Epidermal melanocyte (primary cell): ENCODE measurements at regions not wholly inside any gene's neighbourhood (a gene's known extent, or its start where the extent isn't known, plus 50 kb on each side); places are given as distances from the start of the nearest gene placed in this dataset.
"Not testable (repeated sequence)": the region's sequence is repeated elsewhere in the genome, so short reads cannot be mapped to it uniquely, and the experiment has no call there.

Experiments used
- DNase-seq: peaks from one replicate; pipeline ENCODE4 v3.0.0; 2011; ENCODE audit warnings: low spot score; ENCODE audit not compliant: insufficient read length

DNA sequence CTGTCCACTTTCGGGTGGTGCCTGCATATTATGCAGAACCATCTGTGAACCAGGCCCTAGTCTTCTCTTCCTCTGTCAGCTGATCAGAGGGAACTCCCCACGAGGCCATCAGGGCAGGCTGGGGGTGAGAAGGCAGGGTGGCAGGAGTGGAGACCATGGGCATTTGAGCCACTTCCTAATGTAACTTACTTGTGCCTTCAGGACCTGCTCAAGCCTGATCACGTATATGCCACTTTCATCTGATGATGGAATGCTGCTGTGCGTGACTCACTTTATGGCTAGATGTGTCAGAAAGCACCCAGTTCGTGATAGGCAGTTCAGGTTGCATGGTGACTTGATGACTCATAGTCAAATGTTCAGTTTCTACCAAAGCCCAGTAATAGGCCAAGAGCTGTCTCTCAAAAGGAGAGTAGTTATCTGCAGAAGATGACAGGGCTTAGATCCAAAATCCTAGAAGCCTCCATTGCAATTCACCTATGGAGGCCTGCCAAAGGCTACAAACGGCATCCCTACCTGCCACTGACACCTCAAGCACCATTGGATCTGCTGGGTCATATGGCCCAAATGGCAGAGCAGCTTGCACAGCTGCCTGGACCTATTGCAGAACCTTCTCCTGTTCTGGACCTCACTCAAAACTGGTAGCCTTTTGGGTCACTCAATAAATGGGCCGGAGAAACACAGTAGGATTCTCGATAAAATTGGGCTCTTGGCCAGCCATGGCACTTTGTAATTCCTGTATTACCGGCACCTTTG is 197.7 kb upstream of the PROK2 start:
- DNase-seq: not testable (repeated sequence)

DNA sequence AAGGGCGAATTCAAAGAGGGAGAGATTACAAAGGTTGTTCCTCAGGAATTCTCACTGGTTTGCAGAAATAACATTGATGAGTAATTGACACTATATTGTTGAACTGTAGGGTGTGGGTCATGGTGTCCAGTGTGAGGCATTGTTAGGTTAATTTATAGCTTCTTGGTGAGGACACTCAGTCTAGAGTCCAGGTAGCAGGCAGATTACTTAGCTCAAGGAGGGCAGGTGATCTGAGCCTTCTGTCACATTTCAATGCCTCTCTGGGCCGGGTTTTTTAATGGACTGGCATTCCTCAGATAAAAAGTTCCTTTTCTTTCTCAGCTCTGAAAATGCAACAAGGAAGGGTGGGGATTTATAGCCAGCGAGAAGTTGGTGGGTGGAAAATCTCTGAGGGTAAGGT is 194.2 kb upstream of the PROK2 start:
- no peak for DNase-seq

DNA sequence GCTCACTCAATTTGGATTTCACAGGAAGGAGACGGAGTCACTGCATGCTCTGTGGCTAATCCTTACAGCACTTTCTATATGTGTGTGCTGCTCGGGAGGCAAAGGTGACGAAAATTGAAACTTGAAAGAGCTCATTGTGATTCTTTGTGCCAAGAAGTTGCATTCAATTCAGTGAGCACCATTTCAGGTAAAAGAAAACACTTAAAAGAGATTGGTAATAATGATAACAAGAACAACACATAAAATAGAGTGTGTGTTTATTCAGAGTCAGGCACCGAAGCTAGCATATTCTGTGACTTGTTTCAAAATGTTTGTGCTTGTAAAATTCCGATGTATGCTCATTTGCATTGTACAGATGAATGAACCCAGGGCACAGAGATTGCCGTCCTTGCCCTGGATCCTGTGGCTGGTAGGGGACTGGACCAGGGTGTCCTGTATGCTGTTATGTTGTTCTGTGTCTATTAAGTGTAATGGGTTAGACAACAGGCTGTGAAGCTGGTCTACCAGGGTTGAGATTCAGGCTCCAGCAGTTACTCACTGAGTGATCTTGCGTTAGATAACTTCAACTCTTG is 193.3 kb upstream of the PROK2 start:
- DNase-seq: no peak

DNA sequence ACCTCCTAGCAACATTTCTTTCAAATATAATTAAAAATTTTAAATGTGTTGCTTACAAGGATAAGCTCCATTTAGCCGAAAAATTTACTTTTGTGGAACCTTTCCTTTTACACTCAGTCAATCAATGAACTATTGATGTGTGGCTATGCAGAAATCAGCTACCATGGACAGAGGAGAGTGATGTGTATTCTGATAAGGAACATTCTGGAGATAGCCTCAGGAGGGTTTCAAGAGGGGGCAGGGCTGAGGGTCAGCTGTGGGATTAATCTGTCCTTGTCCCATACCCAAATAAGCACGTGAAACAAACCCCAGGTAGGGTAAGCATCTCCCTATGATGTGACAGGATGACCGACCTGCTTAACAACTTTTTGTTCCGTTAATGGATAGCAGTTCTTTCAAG is 192.6 kb upstream of the PROK2 start:
- DNase-seq: no peak

DNA sequence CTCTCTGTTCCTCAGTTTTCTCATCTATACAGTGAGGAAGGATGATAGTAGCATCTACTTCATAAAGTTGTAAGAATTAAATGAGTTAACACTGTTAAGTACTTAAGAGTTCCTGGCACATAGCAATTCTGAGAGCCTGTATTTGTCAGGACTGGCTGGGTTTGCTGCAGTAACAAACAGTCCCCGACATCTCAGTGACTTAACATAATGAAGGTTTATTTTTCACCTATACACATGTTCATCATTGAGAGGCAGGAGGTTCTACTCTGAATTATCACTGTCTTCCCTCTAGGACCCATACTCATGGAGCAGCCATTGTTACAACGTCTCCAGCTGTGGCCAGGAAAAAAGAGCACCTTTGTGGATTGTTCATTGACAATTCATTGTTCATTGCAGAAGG is 190.6 kb upstream of the PROK2 start:
- DNase-seq: no peak

DNA sequence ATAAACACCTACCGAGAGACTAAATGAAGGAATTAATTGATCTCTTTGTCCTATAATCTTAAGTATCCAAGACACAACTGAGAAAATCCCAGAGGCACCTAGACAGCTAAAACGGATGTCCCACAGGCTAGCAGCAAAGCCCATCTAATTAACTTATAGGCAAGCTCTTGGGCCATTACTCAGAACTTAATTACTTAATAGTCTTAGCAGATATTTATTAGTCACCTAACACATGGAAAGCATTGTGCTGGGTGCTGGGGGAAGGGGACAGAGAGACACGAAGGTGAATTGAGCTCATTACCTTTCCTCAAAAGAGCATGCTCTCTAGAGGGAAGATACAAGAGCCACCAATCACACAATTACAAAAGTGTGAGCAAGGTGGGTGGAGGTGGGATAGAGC is 189.8 kb upstream of the PROK2 start:
- DNase-seq: no peak

DNA sequence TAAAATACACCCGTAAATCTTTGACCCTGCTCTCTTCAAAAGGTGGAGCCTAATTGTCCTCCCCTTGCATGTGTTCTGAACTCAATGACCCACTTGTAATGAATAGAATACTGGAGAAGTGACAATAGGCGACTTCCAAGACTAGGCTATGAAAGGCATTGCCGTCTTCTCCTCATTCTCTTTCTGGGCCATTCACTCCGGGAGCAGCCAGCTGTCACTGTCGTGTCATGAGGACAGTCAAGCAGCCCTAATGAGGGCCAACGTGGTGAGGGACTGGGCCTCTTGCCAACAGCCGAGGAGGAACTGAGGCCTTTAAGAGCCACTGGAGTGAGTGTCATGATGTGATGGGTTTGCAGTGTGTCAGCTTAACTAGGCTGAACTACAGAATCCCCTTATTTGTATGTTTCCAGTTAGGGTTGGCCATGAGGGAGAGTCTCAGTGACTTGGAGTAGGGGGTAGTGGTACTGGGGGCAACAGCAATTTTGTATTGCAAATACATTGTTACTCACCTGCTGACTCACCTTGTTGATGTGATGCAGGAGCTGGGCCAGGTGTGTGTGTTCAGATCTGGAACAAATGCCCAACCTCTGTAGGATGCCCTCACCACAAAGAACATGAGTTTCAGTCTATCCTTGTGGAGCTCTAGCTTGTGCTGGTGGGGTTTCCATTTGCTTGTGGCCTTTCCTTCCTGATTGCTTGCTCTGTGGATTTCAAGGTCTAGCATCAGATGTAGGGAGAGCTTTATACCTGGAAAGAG is 188.5 kb upstream of the PROK2 start:
- DNase-seq: no peak

DNA sequence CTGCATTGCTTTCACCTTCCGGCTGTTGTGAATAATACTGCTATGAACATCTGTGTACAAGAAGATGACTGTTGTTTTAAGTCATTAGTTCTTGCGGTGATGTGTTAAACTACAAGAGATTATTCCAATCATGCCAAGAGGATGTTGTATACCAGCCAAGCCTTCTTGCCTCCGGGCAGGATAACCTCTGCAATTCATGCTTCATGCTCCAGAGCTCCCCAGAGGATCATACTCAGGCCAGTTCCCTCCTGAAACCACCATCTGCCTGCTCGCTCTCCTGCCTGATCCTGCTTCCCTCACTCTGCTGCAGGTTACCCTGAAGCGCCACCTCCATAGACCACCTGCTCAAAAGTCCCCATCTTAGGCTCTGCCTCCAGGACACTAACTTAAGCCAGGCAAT is 187.1 kb upstream of the PROK2 start:
- no peak for DNase-seq

DNA sequence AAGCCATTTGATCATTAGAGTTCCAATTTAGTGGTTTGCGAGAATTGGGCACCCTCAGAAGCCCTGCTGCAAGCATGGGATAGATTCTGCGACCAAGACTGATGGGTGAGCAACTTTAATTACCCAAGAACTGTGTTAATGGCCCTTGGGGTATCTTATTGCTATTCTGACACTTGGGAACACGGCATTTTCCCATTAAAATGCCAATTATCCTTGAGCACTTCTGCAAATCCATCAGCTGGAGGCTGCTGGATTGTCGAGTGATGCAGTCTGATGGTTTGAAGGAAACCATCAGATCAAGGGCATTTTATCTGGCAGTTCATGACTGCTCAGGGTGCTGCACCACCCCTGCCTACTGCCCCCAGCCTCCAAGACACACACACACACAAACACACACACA is 183.6 kb upstream of the PROK2 start:
- no peak for DNase-seq

DNA sequence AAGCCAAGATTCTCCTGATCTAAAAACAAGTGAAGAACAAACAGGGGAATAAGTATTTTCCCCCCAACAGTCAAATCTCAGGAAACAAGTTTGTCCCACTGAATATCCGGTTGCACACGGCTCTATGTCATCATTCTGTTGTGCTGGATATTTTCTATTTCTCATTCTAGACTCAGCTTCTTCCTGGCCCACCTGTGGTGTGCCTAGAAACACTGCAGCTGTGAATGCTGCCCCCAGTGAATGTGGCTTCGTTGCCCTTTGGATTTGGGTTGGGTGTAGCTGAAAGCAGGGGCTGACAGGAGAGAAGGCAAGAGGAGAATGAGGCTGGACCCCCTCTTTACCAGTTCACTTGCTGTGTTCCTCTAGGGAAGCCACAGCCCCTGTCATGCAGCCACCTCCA is 181.2 kb upstream of the PROK2 start:
- no peak for DNase-seq

DNA sequence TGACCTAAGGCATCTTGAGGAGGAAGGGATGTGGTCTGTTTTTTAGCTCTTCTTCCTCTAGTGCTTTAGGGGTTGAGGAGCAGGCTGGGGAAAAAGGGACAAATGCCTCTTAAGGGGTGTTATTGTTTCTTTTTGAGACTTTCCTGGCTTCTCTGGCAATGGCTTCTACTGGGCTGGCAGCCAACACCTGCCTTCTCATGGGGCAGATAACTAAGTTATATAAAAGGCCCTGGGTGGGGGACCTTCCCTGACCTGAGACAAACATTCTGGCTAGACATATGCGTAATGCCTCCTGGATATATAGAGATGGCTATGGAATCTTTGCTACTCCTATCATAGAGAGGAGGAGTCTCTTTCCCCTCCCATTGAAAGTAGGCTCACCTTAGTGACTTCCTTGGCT is 179.2 kb upstream of the PROK2 start:
- no peak for DNase-seq

DNA sequence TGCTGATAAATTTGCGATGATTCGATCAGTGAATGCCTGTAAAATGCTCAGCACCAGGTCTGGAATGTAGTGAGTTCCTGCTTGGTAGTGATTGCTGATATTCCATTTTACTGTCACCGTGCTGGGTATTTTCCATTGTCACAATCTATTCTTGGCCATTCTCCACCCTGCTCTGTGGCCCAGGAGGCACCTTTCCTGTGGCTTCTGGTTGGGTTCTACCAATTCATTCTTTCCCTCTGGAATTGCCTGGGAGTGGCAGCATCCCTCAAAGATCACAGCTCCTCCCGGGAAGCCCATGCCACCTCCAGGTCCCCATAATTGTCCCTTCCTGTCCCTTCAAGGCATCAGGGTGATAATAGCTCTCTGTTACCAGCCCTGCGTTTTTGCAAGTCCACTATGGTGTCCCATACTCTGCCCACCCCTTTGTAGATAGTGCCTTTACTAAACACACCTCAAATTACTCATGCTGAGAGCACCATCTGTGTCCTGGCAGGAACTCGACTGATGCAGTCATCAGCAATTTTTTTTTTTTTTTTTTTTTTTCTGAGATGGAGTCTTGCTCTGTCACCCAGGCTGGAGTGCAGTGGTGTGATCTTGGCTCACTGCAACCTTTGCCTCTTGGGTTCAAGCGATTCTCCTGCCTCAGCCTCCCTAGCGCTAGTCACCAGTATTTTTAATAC is 177.8 kb upstream of the PROK2 start:
- no peak for DNase-seq

DNA sequence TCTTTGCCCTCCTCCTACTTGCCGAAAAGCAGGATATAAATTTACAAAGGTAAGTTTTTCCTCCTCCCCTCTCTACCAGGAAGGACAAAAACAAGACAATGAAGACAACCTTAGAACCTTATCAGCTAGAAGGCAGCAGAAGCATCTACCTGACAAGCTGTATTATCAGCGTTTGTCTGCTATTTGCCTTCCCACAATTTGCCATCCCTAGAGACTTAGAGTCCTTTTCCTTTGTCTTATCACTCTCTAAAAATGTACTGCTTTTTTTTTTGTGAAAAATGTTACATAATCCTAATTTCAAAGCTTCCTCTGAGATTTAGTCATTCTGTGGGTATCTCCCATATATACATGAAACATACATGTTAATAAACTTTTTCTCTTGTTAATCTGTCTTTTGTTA is 176.9 kb upstream of the PROK2 start:
- DNase-seq: no peak

DNA sequence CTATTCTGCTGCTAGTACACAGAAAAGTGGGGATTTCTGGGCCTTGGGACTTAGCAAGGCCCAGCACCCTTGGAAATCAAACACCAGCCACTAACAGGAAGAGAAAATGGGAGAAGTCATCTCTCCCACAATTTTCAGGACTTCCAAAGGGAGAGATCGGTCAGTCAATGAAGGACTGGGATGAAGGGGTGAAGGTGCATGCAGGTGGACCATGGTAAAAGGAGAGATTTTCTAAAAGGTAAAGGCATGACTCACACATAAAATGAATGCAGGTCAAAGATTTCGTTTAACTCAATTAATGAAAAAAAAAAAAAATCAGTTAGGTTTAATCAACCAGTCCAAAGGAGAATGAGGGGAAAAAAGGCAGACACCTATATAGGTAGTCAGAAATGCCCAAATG is 176.4 kb upstream of the PROK2 start:
- DNase-seq: no peak

DNA sequence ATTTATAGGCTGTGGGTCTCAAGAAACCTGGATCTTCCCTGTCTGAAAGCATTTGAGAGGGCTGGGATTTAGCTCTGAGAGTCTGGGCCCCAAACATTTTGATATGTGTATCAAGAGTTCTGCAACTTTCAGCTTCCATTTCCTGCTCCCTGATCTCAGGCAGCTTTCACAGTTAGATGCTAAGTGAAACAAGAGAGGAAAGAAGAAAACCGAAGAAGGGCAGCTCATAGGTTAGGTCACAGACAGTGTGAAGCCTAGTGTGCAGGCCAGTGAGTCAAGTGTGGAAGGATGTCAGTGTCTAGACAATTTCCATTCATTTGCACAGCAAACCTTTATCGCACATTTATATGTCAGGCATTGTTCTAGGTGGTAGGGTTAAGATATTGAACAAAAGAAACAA is 173.6 kb upstream of the PROK2 start:
- DNase-seq: no peak

DNA sequence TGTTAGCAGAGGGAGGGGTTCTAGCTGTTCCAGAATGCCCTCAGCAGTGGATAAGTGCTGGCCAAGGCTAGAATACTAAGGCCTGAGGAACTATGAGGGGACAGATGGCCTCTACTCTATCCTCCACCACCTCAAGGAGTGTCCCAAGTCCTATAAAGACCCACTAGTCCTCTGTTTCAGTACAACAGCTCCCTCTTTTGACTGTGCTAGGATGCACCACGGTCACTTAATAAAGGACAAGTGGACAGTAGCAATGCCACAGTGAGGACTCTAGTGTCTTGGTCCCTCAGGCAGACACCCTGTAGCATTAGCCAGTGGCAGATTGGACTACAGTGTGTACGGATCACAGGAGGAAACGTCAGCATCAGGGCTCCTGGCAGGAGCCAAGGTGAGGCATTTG is 171.8 kb upstream of the PROK2 start:
- no peak for DNase-seq

DNA sequence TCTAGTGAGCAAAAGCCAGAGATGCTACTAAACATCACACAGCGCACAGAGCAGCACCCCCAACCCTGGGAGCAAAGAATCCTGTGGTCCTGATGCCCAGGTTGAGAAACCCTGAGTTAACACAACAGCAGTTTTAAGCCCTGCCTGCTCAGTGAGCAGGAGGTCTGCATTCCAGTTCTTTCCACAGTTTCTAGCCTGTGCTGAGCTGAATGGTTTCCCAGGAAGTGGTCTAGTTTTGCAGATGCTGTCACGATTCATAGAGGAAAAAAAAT is 171.1 kb upstream of the PROK2 start:
- DNase-seq: no peak

DNA sequence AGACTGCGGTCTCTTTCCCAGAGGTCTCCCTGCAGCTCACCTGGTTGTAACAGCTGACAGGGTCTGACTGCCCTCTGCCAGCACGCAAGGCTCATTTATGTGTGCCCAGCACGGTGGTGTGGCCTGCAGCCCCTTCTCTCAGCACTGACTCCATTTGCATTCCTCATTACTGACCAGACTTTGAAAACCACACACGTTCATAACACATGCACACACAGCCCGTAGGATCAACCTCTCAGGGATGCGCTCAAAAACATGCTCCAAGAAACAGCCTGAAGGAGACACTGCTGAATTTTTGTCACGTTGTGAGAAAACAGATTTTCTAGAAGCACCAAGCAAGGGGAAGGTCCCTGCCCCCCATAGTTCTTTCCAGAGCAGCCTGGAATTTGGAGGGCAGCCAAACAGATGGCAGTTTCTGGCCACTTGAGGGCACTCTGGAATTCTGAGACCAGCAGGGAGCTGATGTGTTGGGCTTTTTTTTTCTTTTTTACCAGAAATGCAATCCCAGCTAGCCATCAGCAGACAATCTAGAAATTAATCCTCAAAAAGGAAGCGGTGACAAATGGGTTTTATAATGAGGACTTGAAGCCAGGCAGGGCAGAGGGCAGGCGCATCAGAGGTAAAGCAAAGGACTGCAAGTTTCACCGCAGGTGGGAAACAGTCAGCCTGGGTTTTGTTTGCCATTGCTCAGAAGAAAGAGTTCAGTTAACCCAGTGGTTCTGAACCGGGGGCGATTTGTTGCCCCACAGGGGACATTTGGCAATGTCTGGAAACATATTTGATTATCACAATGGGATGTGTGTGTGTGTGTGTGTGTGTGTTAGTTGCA is 170.5 kb upstream of the PROK2 start:
- DNase-seq: peak; percentile 61

DNA sequence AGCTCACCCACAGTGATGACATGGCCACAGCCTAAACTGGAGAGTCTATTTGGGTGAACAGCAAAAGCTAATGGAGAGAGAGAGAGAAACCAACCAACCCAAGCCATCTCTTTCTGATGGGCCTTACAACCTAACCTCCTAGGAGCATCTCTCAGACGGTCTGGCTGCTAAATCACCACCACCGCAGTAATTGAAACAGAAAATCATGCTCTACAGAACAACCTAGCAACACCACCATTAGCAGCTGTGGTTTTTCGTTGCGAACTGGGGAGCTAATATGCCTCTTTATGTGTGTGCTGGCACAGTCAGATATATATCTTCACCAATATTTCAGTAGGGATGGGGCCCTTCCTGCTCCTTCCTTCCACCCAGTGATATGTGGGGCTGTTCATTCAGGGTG is 166.9 kb upstream of the PROK2 start:
- no peak for DNase-seq

DNA sequence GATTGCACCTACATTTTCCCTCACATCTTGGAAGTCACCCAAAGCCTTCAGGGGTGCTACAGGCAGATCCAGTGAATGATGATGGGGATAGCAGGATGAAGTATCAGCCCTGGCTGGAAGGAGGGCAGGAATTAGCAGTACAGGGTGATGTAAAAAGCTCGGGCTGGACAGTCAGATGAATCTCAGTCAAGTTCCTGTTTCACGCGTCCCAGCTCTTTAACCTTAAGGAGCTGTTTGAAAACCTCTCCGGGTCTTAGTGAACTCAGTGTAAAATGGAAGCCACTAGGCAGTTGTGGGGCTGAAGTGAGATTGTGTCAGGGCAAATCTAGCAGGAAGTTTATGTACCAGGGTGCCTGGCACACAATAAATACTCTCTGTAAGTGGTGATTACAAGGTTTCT is 166.4 kb upstream of the PROK2 start:
- DNase-seq: no peak

DNA sequence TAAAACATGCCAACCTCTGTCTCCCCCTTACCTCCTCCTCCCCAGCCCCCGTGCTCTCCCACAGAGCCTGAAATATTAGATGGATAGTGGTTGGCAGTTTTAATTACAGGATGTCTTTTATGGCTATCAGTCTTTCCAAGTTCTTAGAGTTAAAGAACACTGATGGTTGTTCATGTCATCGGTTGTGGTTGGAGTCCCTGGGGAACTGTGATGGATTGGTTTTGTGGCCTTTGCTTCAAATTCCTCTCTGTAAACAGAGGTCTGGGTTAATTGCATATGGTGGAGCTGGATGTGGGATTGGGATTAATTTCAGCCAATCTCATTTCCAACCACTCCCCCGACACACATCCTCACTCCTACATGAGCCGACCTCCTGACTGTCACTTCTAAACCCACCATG is 164.5 kb upstream of the PROK2 start:
- DNase-seq: no peak
